OCI-LY7 (cell line): ENCODE measurements at regions not wholly inside any gene's neighbourhood (a gene's known extent, or its start where the extent isn't known, plus 50 kb on each side); places are given as distances from the start of the nearest gene placed in this dataset.

Source experiments
- BruUV-seq: library from RNA; stranded (reverse); fragments of 400-500 nt; replicated peaks from 2 replicates; lab custom pipeline; 2021; lab: Mats Ljungman, UMichigan
- CTCF ChIA-PET: fragments of 300-600 bp; sonication (Branson Sonifier 250); formaldehyde crosslinking; loops from one replicate; lab custom pipeline; 2022; ENCODE audit warnings: antibody characterized with exemption; ENCODE audit not compliant: unreplicated experiment; lab: Charles Lee
- POLR2A ChIA-PET: fragments of 300-600 bp; sonication (Branson Sonifier 250); formaldehyde crosslinking; loops from one replicate; lab custom pipeline; 2022; ENCODE audit warnings: antibody characterized with exemption; lab: Charles Lee
- DNase-seq: peaks from one replicate; pipeline ENCODE4 v3.0.0-alpha.2; 2015; ENCODE audit warnings: low spot score
- H2AFZ ChIP-seq: fragments of 200-600 bp; sonication (generic), shearing (Covaris generic); 2 replicates; pipeline ENCODE4 v1.6.1; 2014; ENCODE audit warnings: mild to moderate bottlenecking, antibody characterized with exemption, low read length, moderate library complexity
- H3K27ac ChIP-seq: fragments of 200-600 bp; sonication (generic); 2 replicates; pipeline ENCODE4 v1.5.1; 2014; ENCODE audit warnings: mixed run types, low read depth, mild to moderate bottlenecking, moderate library complexity, low read length, inconsistent platforms; ENCODE audit not compliant: poor library complexity, severe bottlenecking
- H3K36me3 ChIP-seq: fragments of 200-600 bp; sonication (generic); 2 replicates; pipeline ENCODE4 v1.6.1; 2014; ENCODE audit warnings: mild to moderate bottlenecking, antibody characterized with exemption, low read length, moderate library complexity, mixed read lengths; ENCODE audit not compliant: insufficient read depth
- H3K4me1 ChIP-seq: fragments of 200-600 bp; sonication (generic); 2 replicates; pipeline ENCODE4 v1.5.1; 2014; ENCODE audit warnings: mild to moderate bottlenecking, low read length; ENCODE audit not compliant: insufficient read depth, poor library complexity, severe bottlenecking
- H3K4me2 ChIP-seq: fragments of 200-600 bp; sonication (generic); 2 replicates; pipeline ENCODE4 v1.6.1; 2014; ENCODE audit warnings: mild to moderate bottlenecking, low read length
- H3K4me3 ChIP-seq: fragments of 200-600 bp; sonication (generic); 2 replicates; pipeline ENCODE4 v1.5.1; 2014; ENCODE audit warnings: mild to moderate bottlenecking, low read depth, low read length; ENCODE audit not compliant: poor library complexity, severe bottlenecking
- H3K79me2 ChIP-seq: fragments of 200-600 bp; sonication (generic); 2 replicates; pipeline ENCODE4 v1.6.1; 2016; ENCODE audit warnings: low read depth, mild to moderate bottlenecking, low read length, moderate library complexity, mixed read lengths; ENCODE audit not compliant: insufficient read depth
- H3K9me2 ChIP-seq: fragments of 200-600 bp; sonication (generic); 2 replicates; pipeline ENCODE4 v1.6.1; 2016; ENCODE audit warnings: mild to moderate bottlenecking, low read length, mixed read lengths; ENCODE audit not compliant: insufficient read depth
- H3K9me3 ChIP-seq: fragments of 200-600 bp; sonication (generic); 2 replicates; pipeline ENCODE4 v1.6.1; 2014; ENCODE audit warnings: mild to moderate bottlenecking, mixed run types, low read length, mixed read lengths
- H4K20me1 ChIP-seq: fragments of 200-600 bp; sonication (generic); 2 replicates; pipeline ENCODE4 v1.6.1; 2014; ENCODE audit warnings: mild to moderate bottlenecking, antibody characterized with exemption, low read length, moderate library complexity, mixed read lengths; ENCODE audit not compliant: insufficient read depth
- EZH2phosphoT487 ChIP-seq: fragments of 200-600 bp; sonication (generic); IDR thresholded peaks from 2 replicates; pipeline ENCODE4 v1.6.1; 2018; ENCODE audit warnings: low read depth, borderline replicate concordance, mild to moderate bottlenecking, mixed run types, antibody characterized with exemption, low read length, moderate library complexity, mixed read lengths
- intact Hi-C: fragments of 100-400 bp; cut with micrococcal nuclease; formaldehyde crosslinking; loops from one replicate; pipeline ENCODE4 v1.10.0; 2022; ENCODE audit not compliant: unreplicated experiment
- TF ChIP-seq, protein P1 (sequence below): fragments of 200-600 bp; sonication (generic); conservative IDR thresholded peaks from 2 replicates; pipeline ENCODE4 v1.5.1; 2014; ENCODE audit warnings: mild to moderate bottlenecking, antibody characterized with exemption, low read length, moderate library complexity, mixed read lengths

DNA sequence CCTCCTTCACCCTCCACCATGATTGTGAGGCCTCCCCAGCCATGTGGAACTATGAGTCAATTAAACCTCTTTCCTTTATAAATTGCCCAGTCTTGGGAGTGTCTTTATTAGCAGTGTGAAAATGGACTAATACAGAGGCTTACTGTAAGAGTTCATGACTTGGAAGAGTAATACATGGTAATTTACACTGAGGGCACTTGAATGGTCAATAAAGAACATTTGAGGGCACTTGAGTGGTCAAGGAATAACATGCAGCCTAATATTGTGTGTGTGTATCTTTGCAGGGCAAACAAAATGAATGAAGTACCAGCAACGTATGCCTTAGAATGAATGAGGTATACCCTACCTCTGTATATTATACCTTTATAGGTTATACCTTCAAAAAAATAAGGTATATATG, 190.4 kb upstream of the SOX11 start:
- Histone ChIP-seq H3K9me2 (no peaks in the 10 kb centered on the region), H3K79me2 (no peaks in the 10 kb centered on the region), H3K36me3 (no peaks in the 10 kb centered on the region), H4K20me1 (no peaks in the 10 kb centered on the region), H3K27ac (no peak overlapping the region), H3K4me3 (no peak overlapping the region), H3K4me1 (no peaks in the 10 kb centered on the region), H2AFZ (no peak overlapping the region), H3K9me3 (no peaks in the 10 kb centered on the region), H3K4me2 (no peak overlapping the region)
- DNase-seq: no peak
- ChIA-PET POLR2A (no interaction called here), CTCF (no interaction called here)
- BruUV-seq: no TSS peak
- intact Hi-C loops: no loop called here
- TF ChIP-seq, protein P1, sequence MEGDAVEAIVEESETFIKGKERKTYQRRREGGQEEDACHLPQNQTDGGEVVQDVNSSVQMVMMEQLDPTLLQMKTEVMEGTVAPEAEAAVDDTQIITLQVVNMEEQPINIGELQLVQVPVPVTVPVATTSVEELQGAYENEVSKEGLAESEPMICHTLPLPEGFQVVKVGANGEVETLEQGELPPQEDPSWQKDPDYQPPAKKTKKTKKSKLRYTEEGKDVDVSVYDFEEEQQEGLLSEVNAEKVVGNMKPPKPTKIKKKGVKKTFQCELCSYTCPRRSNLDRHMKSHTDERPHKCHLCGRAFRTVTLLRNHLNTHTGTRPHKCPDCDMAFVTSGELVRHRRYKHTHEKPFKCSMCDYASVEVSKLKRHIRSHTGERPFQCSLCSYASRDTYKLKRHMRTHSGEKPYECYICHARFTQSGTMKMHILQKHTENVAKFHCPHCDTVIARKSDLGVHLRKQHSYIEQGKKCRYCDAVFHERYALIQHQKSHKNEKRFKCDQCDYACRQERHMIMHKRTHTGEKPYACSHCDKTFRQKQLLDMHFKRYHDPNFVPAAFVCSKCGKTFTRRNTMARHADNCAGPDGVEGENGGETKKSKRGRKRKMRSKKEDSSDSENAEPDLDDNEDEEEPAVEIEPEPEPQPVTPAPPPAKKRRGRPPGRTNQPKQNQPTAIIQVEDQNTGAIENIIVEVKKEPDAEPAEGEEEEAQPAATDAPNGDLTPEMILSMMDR: no peak
- TF ChIP-seq EZH2phosphoT487: no peak

DNA sequence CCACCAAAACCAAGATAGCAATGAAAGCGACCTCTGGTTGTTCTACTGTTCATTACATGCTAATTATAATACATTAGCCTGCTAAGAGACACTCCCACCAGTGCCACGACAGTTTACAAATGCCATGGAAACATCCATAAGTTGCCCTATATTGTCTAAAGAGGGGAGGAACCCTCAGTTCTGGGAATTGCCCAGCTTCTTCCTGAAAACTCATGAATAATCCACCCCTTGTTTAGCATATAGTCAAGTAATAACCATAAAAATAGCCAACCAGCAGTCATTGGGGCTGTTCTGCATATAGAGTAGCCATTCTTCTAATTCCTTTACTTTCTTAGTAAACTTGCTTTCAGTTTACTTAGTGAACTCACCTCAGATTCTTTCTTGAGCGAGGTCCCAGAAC, 189.8 kb upstream of the SOX11 start:
- ChIA-PET CTCF (no interaction called here), POLR2A (no interaction called here)
- Histone ChIP-seq H3K9me3 (no peaks in the 10 kb centered on the region), H3K27ac (no peak overlapping the region), H3K4me2 (no peak overlapping the region), H3K36me3 (no peaks in the 10 kb centered on the region), H3K4me1 (no peaks in the 10 kb centered on the region), H2AFZ (no peak overlapping the region), H4K20me1 (no peaks in the 10 kb centered on the region), H3K79me2 (no peaks in the 10 kb centered on the region), H3K4me3 (no peak overlapping the region), H3K9me2 (no peaks in the 10 kb centered on the region)
- intact Hi-C loops: no loop called here
- DNase-seq: no peak
- no TSS peak for BruUV-seq
- no peak for TF ChIP-seq EZH2phosphoT487

DNA sequence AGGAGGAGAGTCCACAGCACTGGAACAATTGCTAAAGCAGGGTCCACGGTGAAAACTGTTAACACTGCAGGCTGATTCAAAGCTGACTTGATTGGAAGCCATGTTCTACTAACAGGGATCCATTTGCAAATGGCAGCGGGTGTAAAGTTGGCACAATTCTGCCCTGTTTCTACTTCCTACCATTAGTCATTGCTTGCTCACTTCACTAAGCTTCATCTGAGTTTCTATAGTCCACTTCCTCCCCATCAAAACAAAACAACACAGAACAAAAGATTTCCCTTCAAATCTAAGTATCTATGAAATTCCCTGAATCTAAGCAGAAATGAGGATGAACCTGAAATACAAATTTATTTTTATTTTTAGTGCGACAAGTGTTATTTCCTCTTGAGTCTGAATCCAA, 187.4 kb upstream of the SOX11 start:
- Histone ChIP-seq H3K27ac (no peak overlapping the region), H4K20me1 (no peaks in the 10 kb centered on the region), H3K4me1 (no peaks in the 10 kb centered on the region), H2AFZ (no peak overlapping the region), H3K36me3 (no peaks in the 10 kb centered on the region), H3K4me2 (no peak overlapping the region), H3K4me3 (no peak overlapping the region), H3K9me2 (no peaks in the 10 kb centered on the region), H3K79me2 (no peaks in the 10 kb centered on the region), H3K9me3 (no peaks in the 10 kb centered on the region)
- no peak for DNase-seq
- intact Hi-C loops: no loop called here
- BruUV-seq: no TSS peak
- TF ChIP-seq, protein P1: no peak
- no peak for TF ChIP-seq EZH2phosphoT487
- POLR2A ChIA-PET: interaction anchor here (0.6 to 0.9 kb wide), 2 partner anchors 18 to 523 kb away, joined by 3 read pairs; no protein-coding TSS in a partner anchor
- CTCF ChIA-PET: no interaction called here
